T1000 (cell line): ENCODE measurements at regions not wholly inside any gene's neighbourhood (a gene's known extent, or its start where the extent isn't known, plus 50 kb on each side); places are given as distances from the start of the nearest gene placed in this dataset.
"Not testable (repeated sequence)": the region's sequence is repeated elsewhere in the genome, so short reads cannot be mapped to it uniquely, and the experiment has no call there.

Experiments
- DNase-seq: peaks from one replicate; lab custom pipeline; 2025; ENCODE audit warnings: mixed read lengths; lab: John Stamatoyannopoulos, UW

- DNase-seq, result no peak
Observed at GRCh38 chr2:192471982-192472381, 277.2 kb upstream of the TMEFF2 start.

GRCh38 chr2:192469612-192470011 is 274.9 kb upstream of the TMEFF2 start:
- DNase-seq, result no peak

- no peak for DNase-seq
Observed at GRCh38 chr2:192467953-192468660, 273.4 kb upstream of the TMEFF2 start.

GRCh38 chr2:192465141-192465540 is 270.4 kb upstream of the TMEFF2 start:
- no peak for DNase-seq

- DNase-seq, result no peak
Observed at GRCh38 chr2:192459422-192459821, 264.7 kb upstream of the TMEFF2 start.

GRCh38 chr2:192448881-192449280 is 254.1 kb upstream of the TMEFF2 start:
- no peak for DNase-seq

- DNase-seq, result no peak
Observed at GRCh38 chr2:192444286-192444838, 249.6 kb upstream of the TMEFF2 start.

GRCh38 chr2:192443831-192444230 is 249.1 kb upstream of the TMEFF2 start:
- DNase-seq, result no peak

GRCh38 chr2:192438239-192438638 is 243.5 kb upstream of the TMEFF2 start:
- DNase-seq, result no peak

- no peak for DNase-seq
Observed at GRCh38 chr2:192437653-192438052, 242.9 kb upstream of the TMEFF2 start.

GRCh38 chr2:192424243-192424642 is 229.5 kb upstream of the TMEFF2 start:
- no peak for DNase-seq

GRCh38 chr2:192419786-192420185 is 225.1 kb upstream of the TMEFF2 start:
- no peak for DNase-seq

- DNase-seq, result no peak
Observed at GRCh38 chr2:192416060-192416459, 221.3 kb upstream of the TMEFF2 start.

GRCh38 chr2:192414794-192415193 is 220.1 kb upstream of the TMEFF2 start:
- DNase-seq, result no peak

- DNase-seq, result no peak
Observed at GRCh38 chr2:192413812-192414681, 219.3 kb upstream of the TMEFF2 start.

GRCh38 chr2:192412866-192413265 is 218.1 kb upstream of the TMEFF2 start:
- DNase-seq, result not testable (repeated sequence)

GRCh38 chr2:192412394-192412793 is 217.7 kb upstream of the TMEFF2 start:
- no peak for DNase-seq

GRCh38 chr2:192411755-192412154 is 217.0 kb upstream of the TMEFF2 start:
- no peak for DNase-seq

- DNase-seq, result no peak
Observed at GRCh38 chr2:192410319-192410718, 215.6 kb upstream of the TMEFF2 start.

- DNase-seq, result no peak
Observed at GRCh38 chr2:192407692-192408091, 213.0 kb upstream of the TMEFF2 start.

- DNase-seq, result no peak
Observed at GRCh38 chr2:192398236-192398635, 203.5 kb upstream of the TMEFF2 start.

- DNase-seq, result no peak
Observed at GRCh38 chr2:192394605-192395004, 199.9 kb upstream of the TMEFF2 start.

GRCh38 chr2:192391041-192391440 is 196.3 kb upstream of the TMEFF2 start:
- DNase-seq, result no peak
